Transverse colon (tissue), 4 donors: ENCODE measurements at regions not wholly inside any gene's neighbourhood (a gene's known extent, or its start where the extent isn't known, plus 50 kb on each side); places are given as distances from the start of the nearest gene placed in this dataset.

ENCODE experiments used
- CTCF ChIP-seq, 5 experiments: fragments of 200-600 bp in 3 of 5; fragments of 450-650 bp in 2 of 5; sonication (generic) in 3 of 5; IDR thresholded peaks; 1 replicate in 2 of 5; 2 replicates in 3 of 5; pipeline ENCODE4 v1.5.1; 2016 to 2017; ENCODE audit warnings: antibody characterized with exemption in 5 of 5, inconsistent platforms in 3 of 5, mild to moderate bottlenecking in 2 of 5, moderate library complexity in 1 of 5
- EP300 ChIP-seq: sonication (generic); formaldehyde crosslinking; IDR thresholded peaks from one replicate; pipeline ENCODE4 v1.6.1; 2017; ENCODE audit warnings: antibody characterized with exemption, low read depth
- POLR2A ChIP-seq: fragments of 450-650 bp; IDR thresholded peaks from one replicate; pipeline ENCODE4 v1.6.1; 2016; ENCODE audit warnings: antibody characterized with exemption, mild to moderate bottlenecking, moderate library complexity
- POLR2AphosphoS5 ChIP-seq, 3 donors: sonication (generic); formaldehyde crosslinking; IDR thresholded peaks; one replicate each; pipeline ENCODE4 v1.6.1; 2016; ENCODE audit warnings: antibody characterized with exemption in 3 of 3

- TF ChIP-seq CTCF (IDR thresholded peaks at IDR 0.05) (no peak), POLR2AphosphoS5 (IDR thresholded peaks at IDR 0.05) (no peak), EP300 (no peak), POLR2A (no peak)
These were observed 264.2 kb downstream of the THBS2 start for GRCh38 chr6:168989421-168989820.
